ENCODE measurements at regions not wholly inside any gene's neighbourhood (a gene's known extent, or its start where the extent isn't known, plus 50 kb on each side); places are given as distances from the start of the nearest gene placed in this dataset.

GRCh38 chr15:94075349-94075748 lies 156.0 kb upstream of the MCTP2 start (continued):
- TF ChIP-seq, protein P1, sequence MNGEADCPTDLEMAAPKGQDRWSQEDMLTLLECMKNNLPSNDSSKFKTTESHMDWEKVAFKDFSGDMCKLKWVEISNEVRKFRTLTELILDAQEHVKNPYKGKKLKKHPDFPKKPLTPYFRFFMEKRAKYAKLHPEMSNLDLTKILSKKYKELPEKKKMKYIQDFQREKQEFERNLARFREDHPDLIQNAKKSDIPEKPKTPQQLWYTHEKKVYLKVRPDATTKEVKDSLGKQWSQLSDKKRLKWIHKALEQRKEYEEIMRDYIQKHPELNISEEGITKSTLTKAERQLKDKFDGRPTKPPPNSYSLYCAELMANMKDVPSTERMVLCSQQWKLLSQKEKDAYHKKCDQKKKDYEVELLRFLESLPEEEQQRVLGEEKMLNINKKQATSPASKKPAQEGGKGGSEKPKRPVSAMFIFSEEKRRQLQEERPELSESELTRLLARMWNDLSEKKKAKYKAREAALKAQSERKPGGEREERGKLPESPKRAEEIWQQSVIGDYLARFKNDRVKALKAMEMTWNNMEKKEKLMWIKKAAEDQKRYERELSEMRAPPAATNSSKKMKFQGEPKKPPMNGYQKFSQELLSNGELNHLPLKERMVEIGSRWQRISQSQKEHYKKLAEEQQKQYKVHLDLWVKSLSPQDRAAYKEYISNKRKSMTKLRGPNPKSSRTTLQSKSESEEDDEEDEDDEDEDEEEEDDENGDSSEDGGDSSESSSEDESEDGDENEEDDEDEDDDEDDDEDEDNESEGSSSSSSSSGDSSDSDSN (IDR thresholded peaks at IDR 0.05; ENCODE audit: borderline replicate concordance in 1 of 2, low read depth in 2 of 2, low read length in 2 of 2) = no peak
- TF ChIP-seq ZNF280A (IDR thresholded peaks at IDR 0.05; ENCODE audit: low read depth, partially characterized antibody) (no peak), PRPF4 (IDR thresholded peaks at IDR 0.05; ENCODE audit: insufficient read depth, low read depth, low read length, poor library complexity, severe bottlenecking) (no peak), PURB (CRISPR knock-in tag; IDR thresholded peaks at IDR 0.05; ENCODE audit: low read depth) (no peak), ZKSCAN8 (CRISPR knock-in tag; IDR thresholded peaks at IDR 0.05) (no peak), ZBTB40 (IDR thresholded peaks at IDR 0.05) (no peak), ZBTB40 (CRISPR knock-in tag; IDR thresholded peaks at IDR 0.05) (no peak), BHLHE40 (IDR thresholded peaks at IDR 0.05; ENCODE audit: low read length) (no peak), NR1H2 (CRISPR knock-in tag; IDR thresholded peaks at IDR 0.05) (no peak), GABPB1 (CRISPR knock-in tag; IDR thresholded peaks at IDR 0.05) (no peak)
- TF ChIP-seq, protein P2, sequence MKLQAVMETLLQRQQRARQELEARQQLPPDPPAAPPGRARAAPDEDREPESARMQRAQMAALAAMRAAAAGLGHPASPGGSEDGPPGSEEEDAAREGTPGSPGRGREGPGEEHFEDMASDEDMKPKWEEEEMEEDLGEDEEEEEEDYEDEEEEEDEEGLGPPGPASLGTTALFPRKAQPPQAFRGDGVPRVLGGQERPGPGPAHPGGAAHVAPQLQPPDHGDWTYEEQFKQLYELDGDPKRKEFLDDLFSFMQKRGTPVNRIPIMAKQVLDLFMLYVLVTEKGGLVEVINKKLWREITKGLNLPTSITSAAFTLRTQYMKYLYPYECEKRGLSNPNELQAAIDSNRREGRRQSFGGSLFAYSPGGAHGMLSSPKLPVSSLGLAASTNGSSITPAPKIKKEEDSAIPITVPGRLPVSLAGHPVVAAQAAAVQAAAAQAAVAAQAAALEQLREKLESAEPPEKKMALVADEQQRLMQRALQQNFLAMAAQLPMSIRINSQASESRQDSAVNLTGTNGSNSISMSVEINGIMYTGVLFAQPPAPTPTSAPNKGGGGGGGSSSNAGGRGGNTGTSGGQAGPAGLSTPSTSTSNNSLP (IDR thresholded peaks at IDR 0.05; ENCODE audit: borderline replicate concordance, low read depth, low read length) = no peak

Data from K562 (cell line).